ENCODE measurements at regions not wholly inside any gene's neighbourhood (a gene's known extent, or its start where the extent isn't known, plus 50 kb on each side); places are given as distances from the start of the nearest gene placed in this dataset.

GRCh38 chr17:63132459-63132911 lies 166.4 kb downstream of the TANC2 start:
- no peak for TF ChIP-seq CTCF (conservative IDR thresholded peaks at IDR 0.05)
- no peak for TF ChIP-seq ZFX (IDR thresholded peaks at IDR 0.05)

Measured in C4-2B (cell line).